Epithelial cell of prostate (primary cell): ENCODE measurements at regions not wholly inside any gene's neighbourhood (a gene's known extent, or its start where the extent isn't known, plus 50 kb on each side); places are given as distances from the start of the nearest gene placed in this dataset.
A peak's percentile ranks its signal among the peaks of the same experiment; 100 is the strongest.
"Not testable (repeated sequence)": the region's sequence is repeated elsewhere in the genome, so short reads cannot be mapped to it uniquely, and the experiment has no call there.

ENCODE experiments used
- DNase-seq: peaks from one replicate; pipeline ENCODE4 v3.0.0-alpha.2; 2011; ENCODE audit warnings: low read depth, low spot score
- H3K27ac ChIP-seq: fragments of 450-650 bp; 2 replicates; pipeline ENCODE4 v1.5.1; 2017; ENCODE audit warnings: mild to moderate bottlenecking

DNA sequence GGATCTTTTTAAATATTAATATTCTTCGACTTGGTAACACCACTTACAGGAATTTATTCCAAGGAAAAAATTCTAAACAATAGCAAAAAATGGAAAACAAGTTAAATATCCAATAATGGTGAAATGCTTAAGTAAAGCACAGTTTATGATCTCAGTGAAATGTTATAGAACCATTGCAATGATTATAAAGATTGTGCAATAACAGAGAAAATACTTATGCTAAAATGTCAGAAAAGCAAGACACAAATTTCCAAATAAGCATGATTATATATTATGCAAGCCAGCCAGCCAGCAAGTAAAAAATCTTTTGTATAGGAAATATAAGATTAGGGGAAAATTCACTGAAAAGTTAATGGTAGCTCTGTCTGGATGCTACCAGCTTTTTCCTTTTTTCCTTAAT lies 102.7 kb upstream of the EFNA5 start:
- no peak for DNase-seq
- no peak overlapping the region for H3K27ac ChIP-seq

DNA sequence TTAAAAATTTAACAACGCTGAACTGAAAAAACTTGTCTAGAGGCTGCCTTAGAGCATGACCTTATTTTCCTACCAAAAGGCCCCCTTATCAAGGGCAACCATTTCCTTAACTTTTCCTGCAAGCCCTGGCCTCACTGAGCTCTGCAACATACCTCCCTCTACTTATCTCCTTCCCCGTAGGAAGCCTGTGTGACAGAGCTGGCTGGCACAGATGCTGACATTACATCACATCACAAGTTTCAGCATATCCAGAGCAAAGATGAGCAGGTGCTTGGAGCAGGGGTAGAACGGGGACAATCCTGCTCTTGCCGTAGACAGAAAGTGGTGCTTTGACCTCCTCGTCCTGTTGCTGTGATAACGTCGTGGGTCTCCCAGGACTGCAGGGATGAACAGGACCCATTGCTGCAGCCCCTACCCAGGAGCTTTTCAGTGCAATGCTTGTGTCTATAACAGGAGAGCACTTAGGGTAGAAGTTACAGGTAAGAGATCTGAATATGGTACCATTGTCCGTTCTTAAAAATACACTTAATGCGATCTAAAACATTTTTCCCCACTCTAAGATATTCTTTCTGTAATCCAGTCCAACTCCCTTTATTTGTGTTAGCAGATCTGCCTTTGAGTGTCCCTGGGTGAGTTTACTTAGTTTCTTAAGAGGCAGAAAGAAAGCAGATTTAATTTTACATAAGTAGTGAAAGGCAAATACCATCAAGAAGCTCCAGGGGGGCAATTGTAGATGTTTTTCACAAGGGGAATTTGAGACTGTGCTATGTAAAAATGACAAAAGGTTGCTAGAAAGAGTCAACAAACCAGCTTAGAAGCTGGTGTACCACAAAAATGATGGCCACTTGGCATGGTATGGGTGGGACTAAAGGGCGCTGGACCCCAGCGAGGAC lies 101.9 kb upstream of the EFNA5 start:
- no peak overlapping the region for H3K27ac ChIP-seq
- no peak for DNase-seq

DNA sequence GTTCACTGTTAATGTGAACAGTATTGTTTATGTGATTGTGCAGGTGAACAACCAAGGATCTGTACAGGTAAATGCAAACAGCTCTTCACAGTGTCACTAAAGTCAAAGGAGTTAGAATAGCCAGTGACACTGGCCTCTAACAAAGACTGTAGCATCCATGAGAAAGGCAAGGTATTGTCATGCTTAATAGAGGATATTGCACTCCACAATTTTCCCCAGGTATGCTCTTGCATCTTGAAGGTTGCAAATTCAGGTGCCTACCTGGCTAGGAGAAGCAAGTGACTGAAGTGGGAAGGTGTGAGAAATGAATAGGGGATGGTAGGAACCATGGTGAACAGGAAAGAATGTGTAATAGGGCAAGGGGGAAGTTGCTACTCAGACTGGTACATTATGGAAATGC lies 101.2 kb upstream of the EFNA5 start:
- H3K27ac ChIP-seq, result no peak overlapping the region

DNA sequence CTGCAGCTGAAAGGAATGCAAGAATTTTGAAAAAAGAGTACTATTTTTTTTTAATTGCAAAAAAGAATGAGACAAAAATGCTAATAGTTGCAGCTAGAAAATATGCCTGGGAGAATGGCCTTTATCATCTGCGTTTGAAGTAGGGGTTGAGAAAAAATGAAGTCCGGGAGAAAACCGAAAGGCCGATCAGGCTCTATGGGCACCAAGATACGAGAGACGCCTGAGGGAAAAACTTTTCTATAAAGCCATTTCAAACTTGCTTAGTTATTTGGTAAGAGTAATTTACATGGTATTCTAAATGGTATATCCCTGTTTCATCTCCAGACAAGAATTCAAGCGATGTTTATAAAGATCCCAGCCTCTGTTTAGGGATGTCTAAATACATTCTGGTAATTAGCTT lies 99.3 kb upstream of the EFNA5 start:
- no peak for DNase-seq

More for the DNA sequence above, 101.2 kb upstream of the EFNA5 start:
- no peak for DNase-seq

DNA sequence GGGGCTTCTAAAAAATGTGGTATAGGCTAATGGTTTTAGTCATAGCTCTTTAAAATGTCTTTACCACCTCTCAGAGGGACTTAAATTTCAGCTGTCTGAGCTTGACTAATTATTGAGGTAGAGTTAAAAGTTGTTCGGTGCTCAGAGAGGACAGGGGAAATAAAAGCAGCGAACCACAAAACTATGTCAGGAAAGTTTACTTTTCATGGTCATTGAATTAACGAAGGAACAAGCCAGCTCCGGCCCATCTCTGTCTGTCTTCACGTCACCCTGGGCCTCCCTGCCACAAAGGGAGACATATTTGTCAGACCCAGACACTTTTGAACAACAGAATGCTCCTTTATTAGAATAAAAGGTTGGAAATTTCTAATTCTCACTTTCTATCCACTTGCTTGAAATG lies 98.8 kb upstream of the EFNA5 start:
- no peak overlapping the region for H3K27ac ChIP-seq
- no peak for DNase-seq

More for the DNA sequence above, 99.3 kb upstream of the EFNA5 start:
- H3K27ac ChIP-seq, result no peak overlapping the region

DNA sequence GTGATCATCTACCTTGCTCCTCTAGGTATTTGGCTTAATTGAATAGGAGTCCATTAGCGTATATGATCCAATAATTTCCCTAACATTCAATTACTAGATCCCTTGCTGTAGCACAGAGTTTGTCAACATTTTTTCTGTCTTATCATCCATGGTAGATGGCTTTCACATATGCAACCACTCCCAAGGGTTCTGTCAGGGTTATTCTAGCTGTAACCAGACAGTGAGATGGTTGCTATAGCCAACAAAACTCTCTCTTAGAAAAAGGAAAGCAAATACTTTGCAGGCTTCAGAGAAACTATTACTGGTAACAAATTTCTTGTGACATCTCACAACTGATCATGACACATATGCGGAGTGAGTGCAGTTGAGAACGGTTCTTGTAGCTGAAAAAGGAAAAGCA lies 96.2 kb upstream of the EFNA5 start:
- no peak for DNase-seq
- no peak overlapping the region for H3K27ac ChIP-seq

DNA sequence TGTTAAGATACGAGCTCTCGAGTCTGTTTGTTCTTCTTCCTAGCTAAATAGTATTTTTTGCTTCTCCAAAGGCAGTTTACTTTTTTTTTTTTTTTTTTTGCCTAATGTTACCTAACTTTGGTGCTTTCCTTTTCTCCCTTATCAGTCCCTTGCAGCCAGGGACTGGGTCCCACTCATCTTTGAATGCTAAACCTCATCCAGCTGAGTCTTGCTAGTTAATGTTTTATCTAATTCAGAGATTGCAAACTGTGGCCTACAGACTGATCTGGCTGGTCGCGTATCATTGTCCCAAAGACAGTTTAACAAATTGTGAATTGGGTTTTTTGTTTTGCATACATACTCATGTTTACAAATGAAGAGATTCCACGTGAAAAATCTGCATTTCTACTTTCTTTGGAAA lies 95.7 kb upstream of the EFNA5 start:
- no peak overlapping the region for H3K27ac ChIP-seq
- no peak for DNase-seq

DNA sequence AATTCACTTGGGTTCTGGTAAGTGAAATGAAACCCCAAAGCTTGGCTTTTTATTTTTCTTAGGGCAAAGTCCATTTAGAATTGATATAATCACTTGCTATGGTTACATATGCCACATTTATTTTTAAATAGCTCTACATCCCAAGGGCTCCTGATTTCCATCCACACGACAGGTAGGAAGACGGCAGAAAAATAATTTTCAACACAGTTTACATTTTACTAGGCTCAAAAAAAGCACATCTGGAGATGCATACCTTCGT lies 95.0 kb upstream of the EFNA5 start:
- DNase-seq, result no peak
- H3K27ac ChIP-seq, result no peak overlapping the region

DNA sequence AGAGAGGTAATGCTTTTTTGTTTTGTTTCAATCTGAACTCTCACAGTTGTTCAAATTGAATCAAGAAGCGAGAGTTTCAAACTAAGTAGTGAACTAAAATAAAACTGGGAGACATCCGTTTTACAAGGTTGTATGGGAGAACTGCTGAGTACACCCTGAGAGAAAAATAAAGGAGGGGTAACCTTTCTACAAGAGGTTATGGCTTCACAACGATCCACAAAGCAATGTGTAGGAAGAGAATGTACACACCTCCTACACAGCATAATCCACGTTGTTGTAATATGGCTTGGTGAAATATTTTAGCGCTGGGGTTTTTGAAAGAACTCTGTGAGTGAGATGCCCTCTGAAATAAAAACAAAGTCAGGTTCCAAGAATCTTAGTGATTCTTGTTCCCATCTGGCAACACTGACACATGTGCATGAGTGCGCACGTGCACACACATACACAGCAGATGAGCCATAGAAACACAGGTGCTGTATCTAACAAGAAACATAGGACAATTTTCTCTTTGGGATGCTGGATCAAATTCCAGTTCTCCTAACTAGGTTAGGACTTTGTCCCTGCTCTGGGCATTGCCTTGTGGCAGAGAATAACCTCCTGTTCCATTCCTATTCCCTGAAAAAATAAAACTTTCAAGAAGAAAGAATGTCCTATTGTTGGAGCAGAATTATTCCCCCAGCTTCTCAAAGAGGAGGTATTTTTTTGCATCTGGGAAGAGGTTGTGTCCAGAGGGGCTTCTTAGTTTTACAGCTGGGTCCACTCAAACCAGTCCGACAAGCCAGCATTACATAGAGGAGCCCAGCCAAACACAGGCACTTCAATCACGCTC lies 94.5 kb upstream of the EFNA5 start:
- no peak for DNase-seq
- H3K27ac ChIP-seq, result no peak overlapping the region

DNA sequence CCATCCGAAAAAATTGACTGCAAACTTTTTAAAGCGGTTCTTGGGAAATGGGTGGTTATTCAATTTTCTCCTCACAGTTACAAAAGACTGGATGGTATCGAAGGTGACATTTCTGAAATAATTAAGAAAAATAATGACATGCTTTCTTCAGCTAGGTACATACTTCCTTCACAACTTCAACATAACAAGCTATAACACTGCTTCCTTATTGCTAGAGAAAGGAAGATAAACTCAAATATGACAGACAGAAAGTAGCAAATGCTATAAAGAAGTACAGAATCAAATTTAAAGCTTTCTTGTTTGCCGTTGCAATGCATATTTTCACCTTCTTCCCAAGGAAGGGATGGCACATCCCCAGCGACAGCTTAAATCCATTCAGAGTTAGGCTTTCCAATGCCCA lies 93.5 kb upstream of the EFNA5 start:
- H3K27ac ChIP-seq, result no peak overlapping the region
- no peak for DNase-seq

DNA sequence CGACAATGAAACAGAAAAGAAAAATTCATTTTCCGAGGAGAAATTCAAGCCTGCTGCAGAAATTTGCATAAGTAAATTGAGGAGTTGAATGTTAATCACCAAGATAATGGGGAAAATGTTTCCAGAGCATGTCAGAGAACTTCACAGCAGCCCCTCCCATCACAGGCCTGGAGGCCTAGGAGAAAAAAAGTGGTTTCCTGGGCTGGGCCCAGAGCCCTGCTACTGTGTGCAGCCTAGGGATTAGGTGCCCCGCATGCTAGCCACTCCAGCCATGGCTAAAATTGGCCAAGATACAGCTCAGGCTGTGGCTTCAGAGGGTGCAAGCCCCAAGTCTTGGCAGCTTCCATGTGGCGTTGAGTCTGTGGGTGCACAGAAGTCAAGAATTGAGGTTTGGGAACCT lies 82.7 kb upstream of the EFNA5 start:
- no peak overlapping the region for H3K27ac ChIP-seq
- DNase-seq, result no peak

DNA sequence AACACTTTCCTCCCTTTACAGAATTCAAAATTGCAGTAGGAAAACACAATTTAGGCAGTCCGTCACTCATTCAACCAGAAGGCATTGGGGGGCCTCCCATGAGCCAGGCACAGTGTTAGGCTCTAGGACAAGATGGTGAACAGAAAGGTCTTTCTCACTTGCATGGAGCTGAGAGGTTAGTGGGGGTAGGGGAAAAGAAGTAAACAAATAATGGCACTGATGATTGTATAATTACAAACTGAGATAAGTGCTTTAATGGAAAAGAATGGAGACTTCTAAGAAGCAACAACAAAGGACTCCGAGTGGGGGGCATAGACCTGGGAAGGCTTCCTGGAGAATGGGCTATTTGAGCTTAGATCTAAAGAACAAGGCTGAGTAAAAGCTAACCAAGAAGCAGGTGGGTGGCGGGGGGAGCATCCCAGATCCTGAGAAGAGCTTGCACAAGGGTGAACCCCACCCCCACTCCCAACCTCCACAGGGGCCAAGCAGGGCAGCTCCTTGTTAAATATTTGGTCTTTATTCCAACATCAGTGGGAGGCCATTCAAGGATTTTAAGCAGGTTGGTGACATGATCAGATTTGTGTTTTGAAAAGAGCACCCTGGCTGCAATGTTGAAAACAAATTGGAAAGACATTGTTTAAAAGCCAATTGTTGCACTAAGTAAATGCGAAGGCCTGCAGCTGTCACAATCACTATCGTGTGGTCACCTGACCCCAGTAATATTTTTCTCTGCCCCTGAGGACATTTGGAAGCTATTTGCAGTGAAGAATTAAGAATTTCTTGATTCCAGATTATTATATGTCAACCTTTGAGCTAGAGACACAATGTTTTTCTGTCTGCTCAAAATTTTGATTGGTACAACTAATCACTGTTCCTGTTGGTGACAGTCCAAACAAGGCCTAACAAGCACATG lies 73.9 kb upstream of the EFNA5 start:
- DNase-seq, result no peak

DNA sequence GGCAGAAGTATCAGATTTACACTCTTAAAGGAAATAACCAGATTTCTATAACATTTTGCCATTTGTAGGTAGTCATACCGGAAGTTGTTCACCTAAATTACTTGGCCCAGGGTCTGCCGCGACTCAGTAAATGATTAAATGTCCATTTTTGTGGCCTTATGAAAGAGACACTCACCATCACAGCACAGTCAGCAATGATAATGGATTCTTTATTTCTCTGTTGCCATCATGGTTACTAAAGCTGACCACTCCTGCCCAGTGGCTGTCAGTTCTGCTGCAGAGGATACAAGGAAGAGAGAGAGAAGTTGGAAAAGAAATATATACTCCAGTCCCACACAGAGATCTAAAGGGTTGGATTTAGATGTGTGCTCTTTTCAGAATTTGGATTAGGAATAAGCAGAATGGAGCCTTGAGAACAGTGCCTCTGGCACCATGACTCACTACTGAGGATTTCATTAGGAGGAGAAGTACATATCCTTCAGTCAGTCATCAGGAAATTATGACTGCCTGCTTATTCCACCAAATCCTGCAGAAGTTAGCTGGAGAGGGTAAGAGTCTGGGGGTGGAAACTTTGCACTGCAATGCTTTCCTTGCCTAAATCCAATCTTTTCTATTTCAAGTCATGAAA lies 72.8 kb upstream of the EFNA5 start:
- H3K27ac ChIP-seq, result no peak overlapping the region
- peak; percentile 3 for DNase-seq

More for the DNA sequence above, 73.9 kb upstream of the EFNA5 start:
- H3K27ac ChIP-seq, result no peak overlapping the region

DNA sequence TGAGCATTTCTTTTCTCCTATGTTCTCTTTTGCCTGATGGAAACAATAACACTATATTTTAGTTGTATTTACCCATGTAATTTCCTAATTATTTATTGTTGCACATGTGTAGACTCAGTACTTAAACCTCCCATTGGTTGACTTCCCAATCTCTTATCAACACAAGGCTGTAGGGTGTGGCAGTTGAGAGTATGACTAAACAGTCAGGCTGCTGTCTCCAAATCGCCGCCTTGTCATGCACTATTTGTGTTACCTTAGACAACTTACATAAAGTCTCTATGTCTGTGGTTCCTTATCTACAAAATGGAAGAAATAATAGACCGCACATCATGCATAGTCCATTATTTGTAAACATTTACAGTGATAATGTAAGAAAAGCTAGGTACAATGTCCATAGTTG lies 68.9 kb upstream of the EFNA5 start:
- DNase-seq, result peak; percentile 20
- H3K27ac ChIP-seq, result no peak overlapping the region

DNA sequence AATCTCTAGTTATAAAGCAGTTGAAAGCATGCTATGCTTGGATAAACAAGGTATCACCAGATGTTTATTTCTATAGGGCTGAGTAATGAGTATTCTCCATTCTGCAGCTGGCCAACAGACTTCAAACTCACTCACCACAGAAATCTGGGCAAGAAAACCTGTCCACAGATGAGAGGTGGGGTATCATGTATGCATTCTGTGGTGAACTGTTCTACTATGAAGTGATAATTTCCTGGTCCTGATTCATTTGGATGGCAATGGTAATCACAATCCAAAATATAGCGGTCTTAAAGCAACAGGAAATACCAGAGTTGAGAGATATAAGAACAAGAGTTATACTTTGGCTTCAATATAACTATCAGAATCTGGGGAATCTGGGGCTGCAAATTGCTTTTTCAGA lies 65.9 kb upstream of the EFNA5 start:
- H3K27ac ChIP-seq, result no peak overlapping the region
- DNase-seq, result no peak

DNA sequence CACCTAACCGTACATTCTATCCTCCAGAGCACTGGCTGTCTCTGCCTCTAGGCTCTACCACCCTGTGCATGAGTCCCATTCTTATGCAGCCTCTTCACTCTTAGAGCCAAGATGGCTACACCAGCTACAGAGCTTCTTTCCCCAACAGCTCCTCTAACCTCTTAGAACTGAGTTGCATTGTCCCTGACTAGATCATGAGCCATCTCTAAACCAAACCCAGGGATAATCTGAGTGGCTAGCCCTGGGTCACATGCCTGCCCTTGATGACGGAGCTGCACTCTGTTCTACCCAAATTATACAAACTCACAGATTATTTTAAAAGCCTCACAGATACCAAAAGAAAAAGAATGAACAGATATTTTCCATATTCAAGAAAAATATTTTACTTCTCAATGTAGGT lies 65.4 kb upstream of the EFNA5 start:
- not testable (repeated sequence) for H3K27ac ChIP-seq, DNase-seq

DNA sequence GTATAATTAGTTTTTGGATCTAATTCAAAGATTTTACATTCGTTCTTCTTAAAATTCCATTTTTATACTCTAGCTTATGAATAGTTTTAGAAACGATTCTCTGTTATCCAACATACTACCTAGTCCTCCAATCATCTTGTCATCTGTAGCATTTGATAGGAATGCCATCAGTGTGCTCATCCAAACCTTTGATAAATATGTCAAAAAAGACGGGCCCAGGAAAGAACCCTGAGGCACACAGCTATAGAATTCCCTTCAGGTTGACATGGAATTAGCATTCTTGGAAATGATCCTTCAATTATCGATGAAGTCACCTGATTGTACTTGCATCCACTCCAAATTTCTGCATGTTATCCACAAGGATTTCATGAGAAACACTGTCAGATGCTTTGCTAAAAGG lies 64.8 kb upstream of the EFNA5 start:
- H3K27ac ChIP-seq, result no peak overlapping the region
- DNase-seq, result no peak

DNA sequence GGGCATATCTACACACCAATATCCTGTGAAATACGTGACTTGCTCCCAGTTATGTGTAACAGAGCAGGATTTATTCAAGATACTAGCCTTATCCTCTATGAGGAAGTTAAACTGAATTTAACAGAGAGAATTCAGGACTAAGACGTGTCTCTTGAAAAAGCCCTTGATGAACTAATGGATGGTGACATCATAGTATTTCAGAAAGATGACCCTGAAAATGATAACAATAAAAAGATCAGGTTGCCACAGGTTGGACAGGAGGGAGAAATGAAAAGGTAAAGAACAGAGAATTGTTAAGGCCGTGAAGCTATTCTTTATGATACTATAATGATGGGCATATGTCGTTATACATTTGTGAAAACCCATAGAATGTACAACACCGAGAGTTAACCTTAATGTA lies 56.2 kb upstream of the EFNA5 start:
- no peak overlapping the region for H3K27ac ChIP-seq
- no peak for DNase-seq

DNA sequence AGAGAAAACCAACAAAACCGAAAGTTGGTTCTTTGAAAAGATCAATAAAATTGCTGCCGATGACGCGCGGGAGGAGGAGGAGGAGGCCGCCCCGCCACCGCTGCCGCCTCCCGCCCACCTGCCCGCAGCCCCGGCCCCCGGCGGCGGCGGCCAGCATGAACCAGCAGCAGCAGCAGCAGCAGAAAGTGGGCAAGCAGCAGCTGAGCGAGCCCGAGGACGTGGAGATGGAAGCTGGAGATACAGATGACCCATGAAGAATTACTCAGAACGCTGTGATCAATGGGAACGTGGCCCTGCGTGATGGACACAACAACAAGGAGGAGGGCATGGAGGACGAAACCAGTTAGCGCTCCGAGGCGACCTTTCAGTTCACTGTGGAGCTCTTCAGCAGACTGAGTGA lies 53.9 kb upstream of the EFNA5 start:
- no peak overlapping the region for H3K27ac ChIP-seq
- no peak for DNase-seq

DNA sequence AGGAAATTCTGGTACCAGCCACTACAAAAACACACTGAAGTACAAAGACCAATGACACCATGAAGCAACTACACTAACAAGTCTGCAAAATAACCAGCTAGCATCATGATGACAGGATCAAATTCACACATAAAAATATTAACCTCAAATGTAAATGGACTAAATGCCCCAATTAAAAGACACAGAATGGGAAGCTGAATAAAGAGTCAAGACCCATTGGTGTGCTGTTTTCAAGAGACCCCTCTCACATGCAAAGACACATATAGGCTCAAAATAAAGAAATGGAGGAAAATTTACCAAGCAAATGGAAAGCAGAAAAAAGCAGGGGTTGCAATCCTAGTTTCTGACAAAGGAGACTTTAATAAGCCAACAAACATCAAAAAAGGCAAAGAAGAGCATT lies 50.5 kb upstream of the EFNA5 start:
- H3K27ac ChIP-seq, DNase-seq: not testable (repeated sequence)
